ENCODE measurements at regions not wholly inside any gene's neighbourhood (a gene's known extent, or its start where the extent isn't known, plus 50 kb on each side); places are given as distances from the start of the nearest gene placed in this dataset.

- no peaks in the 10 kb centered on the region for H4K20me1 ChIP-seq (ENCODE audit: control insufficient read depth, extremely low read depth, insufficient read depth, low read length)
- H3K27ac ChIP-seq (ENCODE audit: control insufficient read depth, insufficient read depth, low read length): no peak overlapping the region
- no peaks in the 10 kb centered on the region for H3K36me3 ChIP-seq (ENCODE audit: control insufficient read depth in 2 of 2, extremely low read depth in 1 of 2, insufficient read depth in 2 of 2, low read length in 2 of 2)
- no peak overlapping the region for H3K4me2 ChIP-seq (ENCODE audit: control insufficient read depth, extremely low read depth, insufficient read depth, low read depth, low read length)
- dilution Hi-C loops (cut with MboI; ENCODE audit: extremely low pct_ligation_motif_present, low sequenced_read_pairs): no loop called here
- H3K9ac ChIP-seq (ENCODE audit: control insufficient read depth, extremely low read depth, insufficient read depth, low read length): no peak overlapping the region
- no peaks in the 10 kb centered on the region for H3K4me1 ChIP-seq (ENCODE audit: control insufficient read depth, extremely low read depth, insufficient read depth, low read length)
- TF ChIP-seq EZH2 (IDR thresholded peaks at IDR 0.05; ENCODE audit: low read length) (no peak), CTCF (optimal IDR thresholded peaks at IDR 0.05 in 1 of 3, IDR thresholded peaks at IDR 0.05 in 1 of 3, conservative IDR thresholded peaks at IDR 0.05 in 1 of 3; ENCODE audit: extremely low read depth in 1 of 3, insufficient read depth in 2 of 3, low read length in 3 of 3) (no peak)
- FAIRE-seq: no peak
- H3K9me3 ChIP-seq (ENCODE audit: control insufficient read depth, low read depth, low read length): peaks cover 4% of the 10 kb centered on the region
- no peak overlapping the region for H2AFZ ChIP-seq (ENCODE audit: control insufficient read depth, low read length)
- DNase-seq (ENCODE audit: low read depth, low spot score): no peak
- H3K79me2 ChIP-seq (ENCODE audit: control insufficient read depth, insufficient read depth, low read length): no peaks in the 10 kb centered on the region
- no peaks in the 10 kb centered on the region for H3K27me3 ChIP-seq (ENCODE audit: control insufficient read depth, extremely low read depth, insufficient read depth, low read length)
- no peaks in the 10 kb centered on the region for H3K9me1 ChIP-seq (ENCODE audit: control insufficient read depth, extremely low read depth, insufficient read depth, low read length)
- no peak overlapping the region for H3K4me3 ChIP-seq (ENCODE audit: control insufficient read depth in 2 of 3, extremely low read depth in 1 of 3, insufficient read depth in 2 of 3, low read depth in 1 of 3, low read length in 3 of 3)
Observed at GRCh38 chr4:161003418-161004057, 1160.3 kb downstream of the FSTL5 start.

GRCh38 chr4:161005746-161006145 lies 1158.1 kb downstream of the FSTL5 start:
- no peak overlapping the region for H3K4me2 ChIP-seq (ENCODE audit: control insufficient read depth, extremely low read depth, insufficient read depth, low read depth, low read length)
- H3K36me3 ChIP-seq (ENCODE audit: control insufficient read depth in 2 of 2, extremely low read depth in 1 of 2, insufficient read depth in 2 of 2, low read length in 2 of 2): no peaks in the 10 kb centered on the region
- no peak overlapping the region for H2AFZ ChIP-seq (ENCODE audit: control insufficient read depth, low read length)
- TF ChIP-seq CTCF (optimal IDR thresholded peaks at IDR 0.05 in 1 of 3, IDR thresholded peaks at IDR 0.05 in 1 of 3, conservative IDR thresholded peaks at IDR 0.05 in 1 of 3; ENCODE audit: extremely low read depth in 1 of 3, insufficient read depth in 2 of 3, low read length in 3 of 3): no peak
- no peak for TF ChIP-seq EZH2 (IDR thresholded peaks at IDR 0.05; ENCODE audit: low read length)
- H3K79me2 ChIP-seq (ENCODE audit: control insufficient read depth, insufficient read depth, low read length): no peaks in the 10 kb centered on the region
- H3K9me3 ChIP-seq (ENCODE audit: control insufficient read depth, low read depth, low read length): peaks cover 4% of the 10 kb centered on the region
- H3K9me1 ChIP-seq (ENCODE audit: control insufficient read depth, extremely low read depth, insufficient read depth, low read length): no peaks in the 10 kb centered on the region
- DNase-seq (ENCODE audit: low read depth, low spot score) (no peak), FAIRE-seq (no peak)
- no peaks in the 10 kb centered on the region for H3K27me3 ChIP-seq (ENCODE audit: control insufficient read depth, extremely low read depth, insufficient read depth, low read length)
- H4K20me1 ChIP-seq (ENCODE audit: control insufficient read depth, extremely low read depth, insufficient read depth, low read length): no peaks in the 10 kb centered on the region
- no peaks in the 10 kb centered on the region for H3K4me1 ChIP-seq (ENCODE audit: control insufficient read depth, extremely low read depth, insufficient read depth, low read length)
- H3K9ac ChIP-seq (ENCODE audit: control insufficient read depth, extremely low read depth, insufficient read depth, low read length): no peak overlapping the region
- H3K4me3 ChIP-seq (ENCODE audit: control insufficient read depth in 2 of 3, extremely low read depth in 1 of 3, insufficient read depth in 2 of 3, low read depth in 1 of 3, low read length in 3 of 3): no peak overlapping the region
- dilution Hi-C loops (cut with MboI; ENCODE audit: extremely low pct_ligation_motif_present, low sequenced_read_pairs): no loop called here
- no peak overlapping the region for H3K27ac ChIP-seq (ENCODE audit: control insufficient read depth, insufficient read depth, low read length)

Measured in keratinocyte (primary cell).